Prostate gland (tissue), 2 donors: ENCODE measurements at regions not wholly inside any gene's neighbourhood (a gene's known extent, or its start where the extent isn't known, plus 50 kb on each side); places are given as distances from the start of the nearest gene placed in this dataset.

Experiments
- POLR2A ChIP-seq: fragments of 450-650 bp; IDR thresholded peaks from one replicate; pipeline ENCODE4 v1.6.1; 2016; ENCODE audit warnings: antibody characterized with exemption, mild to moderate bottlenecking
- POLR2AphosphoS5 ChIP-seq: sonication (generic); formaldehyde crosslinking; IDR thresholded peaks from one replicate; pipeline ENCODE4 v1.6.1; 2017; ENCODE audit warnings: antibody characterized with exemption
- TF ChIP-seq, protein P1 (sequence below), 4 experiments: fragments of 200-600 bp in 2 of 4; fragments of 450-650 bp in 2 of 4; sonication (generic) in 2 of 4; IDR thresholded peaks; 1 replicate in 3 of 4; 2 replicates in 1 of 4; pipeline ENCODE4 v1.5.1; 2016 to 2019; ENCODE audit warnings: antibody characterized with exemption in 4 of 4, mild to moderate bottlenecking in 2 of 4, moderate library complexity in 2 of 4

DNA sequence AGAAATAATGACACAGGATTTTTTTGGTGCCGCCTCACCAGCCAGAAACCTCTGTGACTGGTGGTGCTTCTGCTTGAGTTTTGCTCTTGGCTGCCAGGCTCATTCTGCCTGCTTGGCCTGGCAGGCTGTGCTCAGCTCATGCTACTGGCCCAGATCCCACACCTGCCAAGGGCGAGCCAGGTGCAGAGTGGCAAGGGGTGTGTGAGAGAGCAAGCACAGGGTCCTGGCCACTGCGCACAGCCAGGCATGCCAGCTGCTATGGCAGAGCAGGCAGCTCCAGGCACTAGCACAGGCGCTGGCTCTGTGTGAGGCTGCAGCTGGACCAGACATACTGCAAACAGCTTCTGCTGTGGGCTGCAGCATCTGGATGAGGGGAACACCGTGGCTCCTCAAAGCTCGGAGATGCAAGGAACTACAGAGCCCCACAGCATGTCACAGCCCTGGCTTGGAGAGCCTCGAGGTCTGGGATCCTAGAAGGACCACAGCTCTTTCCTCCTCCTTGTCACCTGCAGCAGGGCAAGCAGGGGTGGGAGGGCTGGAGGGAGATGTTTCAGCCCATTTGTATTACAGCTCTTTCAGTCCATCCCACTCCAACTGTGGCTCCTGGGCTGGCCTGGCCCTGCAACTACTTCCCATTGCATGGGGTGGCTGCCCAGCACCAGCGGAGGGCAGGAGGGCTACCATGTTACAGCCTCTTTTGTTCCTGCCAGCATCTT is 313.4 kb upstream of the SEMA3C start:
- TF ChIP-seq, protein P1, sequence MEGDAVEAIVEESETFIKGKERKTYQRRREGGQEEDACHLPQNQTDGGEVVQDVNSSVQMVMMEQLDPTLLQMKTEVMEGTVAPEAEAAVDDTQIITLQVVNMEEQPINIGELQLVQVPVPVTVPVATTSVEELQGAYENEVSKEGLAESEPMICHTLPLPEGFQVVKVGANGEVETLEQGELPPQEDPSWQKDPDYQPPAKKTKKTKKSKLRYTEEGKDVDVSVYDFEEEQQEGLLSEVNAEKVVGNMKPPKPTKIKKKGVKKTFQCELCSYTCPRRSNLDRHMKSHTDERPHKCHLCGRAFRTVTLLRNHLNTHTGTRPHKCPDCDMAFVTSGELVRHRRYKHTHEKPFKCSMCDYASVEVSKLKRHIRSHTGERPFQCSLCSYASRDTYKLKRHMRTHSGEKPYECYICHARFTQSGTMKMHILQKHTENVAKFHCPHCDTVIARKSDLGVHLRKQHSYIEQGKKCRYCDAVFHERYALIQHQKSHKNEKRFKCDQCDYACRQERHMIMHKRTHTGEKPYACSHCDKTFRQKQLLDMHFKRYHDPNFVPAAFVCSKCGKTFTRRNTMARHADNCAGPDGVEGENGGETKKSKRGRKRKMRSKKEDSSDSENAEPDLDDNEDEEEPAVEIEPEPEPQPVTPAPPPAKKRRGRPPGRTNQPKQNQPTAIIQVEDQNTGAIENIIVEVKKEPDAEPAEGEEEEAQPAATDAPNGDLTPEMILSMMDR (IDR thresholded peaks at IDR 0.05) = no peak
- no peak for TF ChIP-seq POLR2A
- no peak for TF ChIP-seq POLR2AphosphoS5
